GM23248 (cell line): ENCODE measurements at regions not wholly inside any gene's neighbourhood (a gene's known extent, or its start where the extent isn't known, plus 50 kb on each side); places are given as distances from the start of the nearest gene placed in this dataset.

Experiments used
- DNase-seq: peaks from one replicate; pipeline ENCODE4 v3.0.0-alpha.2; 2015
- H2AFZ ChIP-seq: fragments of 200-600 bp; sonication (generic); 2 replicates; pipeline ENCODE4 v1.6.1; 2016; ENCODE audit warnings: antibody characterized with exemption
- H3F3A ChIP-seq: fragments of 200-600 bp; sonication (generic); 2 replicates; pipeline ENCODE4 v1.6.1; 2016; ENCODE audit warnings: mild to moderate bottlenecking, antibody characterized with exemption, mixed run types; ENCODE audit not compliant: insufficient read depth
- H3K27ac ChIP-seq: fragments of 200-600 bp; sonication (generic); 2 replicates; pipeline ENCODE4 v1.5.1; 2016; ENCODE audit warnings: mild to moderate bottlenecking
- H3K27me3 ChIP-seq: fragments of 200-600 bp; sonication (generic); replicated peaks from 2 replicates; pipeline ENCODE4 v1.6.1; 2016; ENCODE audit warnings: mild to moderate bottlenecking; ENCODE audit not compliant: insufficient read depth
- H3K36me3 ChIP-seq: fragments of 200-600 bp; sonication (generic); 2 replicates; pipeline ENCODE4 v1.6.1; 2016; ENCODE audit warnings: low read depth, mild to moderate bottlenecking
- H3K4me1 ChIP-seq: fragments of 200-600 bp; sonication (generic); 2 replicates; pipeline ENCODE4 v1.6.1; 2016; ENCODE audit warnings: mild to moderate bottlenecking; ENCODE audit not compliant: insufficient read depth
- H3K4me2 ChIP-seq: fragments of 200-600 bp; sonication (generic); one replicate; pipeline ENCODE4 v1.6.1; 2016; ENCODE audit warnings: mild to moderate bottlenecking; ENCODE audit not compliant: unreplicated experiment
- H3K4me3 ChIP-seq: fragments of 200-600 bp; sonication (generic); 2 replicates; pipeline ENCODE4 v1.5.1; 2016; ENCODE audit warnings: mild to moderate bottlenecking
- H3K79me2 ChIP-seq: fragments of 200-600 bp; sonication (generic); 2 replicates; pipeline ENCODE4 v1.6.1; 2016; ENCODE audit warnings: mild to moderate bottlenecking; ENCODE audit not compliant: insufficient read depth
- H3K9ac ChIP-seq: fragments of 200-600 bp; sonication (generic); 2 replicates; pipeline ENCODE4 v1.6.1; 2016; ENCODE audit warnings: mild to moderate bottlenecking
- H3K9me2 ChIP-seq: fragments of 200-600 bp; sonication (generic); 2 replicates; pipeline ENCODE4 v1.6.1; 2016; ENCODE audit warnings: mixed run types, mild to moderate bottlenecking, moderate library complexity; ENCODE audit not compliant: insufficient read depth
- H3K9me3 ChIP-seq: fragments of 200-600 bp; sonication (generic); one replicate; pipeline ENCODE4 v1.6.1; 2017; ENCODE audit warnings: low read depth
- H4K20me1 ChIP-seq: fragments of 200-600 bp; sonication (generic); 2 replicates; pipeline ENCODE4 v1.6.0; 2016; ENCODE audit not compliant: insufficient read depth
- EZH2 ChIP-seq: fragments of 200-600 bp; sonication (generic); IDR thresholded peaks from 2 replicates; pipeline ENCODE4 v1.6.1; 2018; ENCODE audit warnings: antibody characterized with exemption, mild to moderate bottlenecking; ENCODE audit not compliant: insufficient read depth, poor library complexity, severe bottlenecking
- EZH2phosphoT487 ChIP-seq: fragments of 200-600 bp; sonication (generic); IDR thresholded peaks from 2 replicates; pipeline ENCODE4 v1.6.1; 2018; ENCODE audit warnings: antibody characterized with exemption, moderate library complexity, mild to moderate bottlenecking, low read depth; ENCODE audit not compliant: insufficient read depth
- WGBS, 2 experiments: methylation state at CpG; one replicate each; pipeline ENCODE4 v1.1.6; 2015 to 2017; ENCODE audit warnings: low lambda C conversion rate in 2 of 2, low coverage in 1 of 2; ENCODE audit errors: missing lambda C conversion rate in 2 of 2; 5-methylcytosine and 5-hydroxymethylcytosine counted together
- in situ Hi-C: fragments of 300-500 bp; cut with MboI; formaldehyde crosslinking; loops from 2 replicates; pipeline ENCODE4 v1.15.0; 2020

- in situ Hi-C loops, result no loop called here
- Histone ChIP-seq H3K4me3 (no peak overlapping the region), H3K9me3 (no peaks in the 10 kb centered on the region), H3K36me3 (no peaks in the 10 kb centered on the region), H3K4me1 (no peaks in the 10 kb centered on the region), H3K27ac (no peak overlapping the region), H2AFZ (no peak overlapping the region), H3K9ac (no peak overlapping the region), H3K9me2 (no peaks in the 10 kb centered on the region), H3K4me2 (no peak overlapping the region), H4K20me1 (no peaks in the 10 kb centered on the region), H3K79me2 (no peaks in the 10 kb centered on the region), H3K27me3 (peaks cover 19% of the 10 kb centered on the region), H3F3A (no peaks in the 10 kb centered on the region)
- no peak for DNase-seq
- TF ChIP-seq EZH2 (no peak), EZH2phosphoT487 (no peak)
- WGBS, 2 experiments, result 45 to 50% methylated on average over 2 of the region's 2 CpGs
Measured at GRCh38 chr13:42680748-42681147, 100.6 kb upstream of the FAM216B start.

DNA sequence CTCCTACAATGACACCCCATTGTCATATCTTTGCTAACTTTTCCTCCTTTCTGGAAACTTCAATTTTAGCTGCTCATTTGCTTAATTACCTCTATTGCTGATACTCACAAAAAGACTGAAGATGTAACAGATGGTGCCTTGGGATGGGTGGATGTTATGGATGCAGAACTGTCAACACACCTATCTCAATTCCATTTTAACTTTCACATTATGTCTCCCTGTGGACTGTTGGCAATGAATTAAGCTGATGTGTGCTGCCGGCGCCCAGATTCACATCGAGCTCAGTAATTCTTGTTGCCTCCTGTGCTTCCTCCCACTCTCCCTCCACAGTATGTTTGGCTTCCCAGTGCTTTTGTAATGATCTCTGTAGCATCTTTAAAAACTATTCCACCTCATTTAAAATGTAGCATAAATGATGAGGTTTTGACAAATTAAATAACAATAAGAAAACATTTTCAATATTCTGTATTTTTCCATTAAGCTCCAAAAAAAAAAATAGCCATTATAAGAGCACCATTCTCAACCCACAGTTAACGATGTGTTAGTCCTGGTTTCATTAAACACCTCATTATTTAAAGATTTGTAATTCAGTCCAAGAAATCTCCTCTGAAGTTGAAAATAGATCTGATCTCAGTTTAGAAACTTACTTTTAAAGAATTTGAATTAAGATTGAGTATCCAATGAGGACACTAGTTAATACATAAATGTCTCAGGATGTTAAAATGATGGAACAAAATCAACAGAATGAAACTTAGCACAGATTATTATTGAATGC lies 99.9 kb upstream of the FAM216B start:
- H3F3A ChIP-seq, result no peaks in the 10 kb centered on the region
- no peak overlapping the region for H3K27ac ChIP-seq
- H2AFZ ChIP-seq, result no peak overlapping the region
- peaks cover 19% of the 10 kb centered on the region for H3K27me3 ChIP-seq
- no peak overlapping the region for H3K9ac ChIP-seq
- 26 to 32% methylated on average over 4 of the region's 4 CpGs for WGBS, 2 experiments
- H4K20me1 ChIP-seq, result no peaks in the 10 kb centered on the region
- H3K9me3 ChIP-seq, result no peaks in the 10 kb centered on the region
- H3K4me1 ChIP-seq, result no peaks in the 10 kb centered on the region
- H3K9me2 ChIP-seq, result no peaks in the 10 kb centered on the region
- in situ Hi-C loops, result no loop called here
- H3K4me3 ChIP-seq, result no peak overlapping the region
- no peak overlapping the region for H3K4me2 ChIP-seq
- no peak for DNase-seq
- TF ChIP-seq EZH2 (no peak), EZH2phosphoT487 (no peak)
- H3K79me2 ChIP-seq, result no peaks in the 10 kb centered on the region
- no peaks in the 10 kb centered on the region for H3K36me3 ChIP-seq

DNA sequence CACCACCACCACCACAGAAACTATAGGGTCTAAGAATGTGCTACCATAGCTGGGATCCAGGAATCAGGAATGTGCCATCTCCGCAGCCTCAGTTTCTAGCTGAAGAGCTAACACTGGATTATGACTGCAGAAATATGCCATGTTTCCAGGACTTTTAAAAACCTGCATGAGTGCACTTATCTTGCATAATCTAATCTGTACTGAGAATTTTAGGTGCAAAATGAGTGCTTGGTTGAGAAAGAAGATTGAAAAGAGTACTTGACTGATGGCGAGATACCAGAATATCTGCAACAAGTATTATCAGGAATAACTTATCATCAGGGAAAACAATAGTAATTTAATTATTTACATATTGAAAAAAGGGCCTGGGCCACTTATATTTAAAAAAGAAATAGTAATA lies 97.2 kb upstream of the FAM216B start:
- Histone ChIP-seq H3K4me3 (no peak overlapping the region), H3K36me3 (no peaks in the 10 kb centered on the region), H3K9me2 (no peaks in the 10 kb centered on the region), H3K9me3 (no peaks in the 10 kb centered on the region), H2AFZ (no peak overlapping the region), H3K4me1 (no peaks in the 10 kb centered on the region), H3K79me2 (no peaks in the 10 kb centered on the region), H3K27ac (no peak overlapping the region), H3K9ac (no peak overlapping the region), H3K27me3 (peaks cover 25% of the 10 kb centered on the region), H3K4me2 (no peak overlapping the region), H4K20me1 (no peaks in the 10 kb centered on the region), H3F3A (no peaks in the 10 kb centered on the region)
- TF ChIP-seq EZH2 (no peak), EZH2phosphoT487 (no peak)
- WGBS, 2 experiments, result 28 to 34% methylated on average over 2 of the region's 2 CpGs
- in situ Hi-C loops, result no loop called here
- no peak for DNase-seq

DNA sequence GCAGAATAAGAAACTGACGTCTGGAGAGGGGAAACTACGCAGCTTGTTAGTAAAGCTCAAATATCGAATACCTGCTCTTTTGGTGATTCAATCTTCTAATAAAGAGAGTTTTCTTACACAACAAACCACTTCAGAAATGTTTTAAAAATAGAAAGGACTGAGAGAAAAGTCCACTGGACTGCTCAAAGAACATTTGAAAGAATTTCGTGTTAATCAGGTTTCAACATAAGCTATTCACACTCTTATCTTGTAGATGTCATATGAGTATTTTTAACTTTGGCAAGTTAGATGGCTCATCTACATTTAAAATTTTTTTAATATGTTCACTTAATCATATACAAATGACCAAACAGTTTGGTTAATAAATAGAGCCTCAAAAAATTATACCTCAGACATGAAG lies 95.6 kb upstream of the FAM216B start:
- in situ Hi-C loops, result no loop called here
- no peak overlapping the region for H3K4me2 ChIP-seq
- H3K27me3 ChIP-seq, result peaks cover 28% of the 10 kb centered on the region
- H3K4me3 ChIP-seq, result no peak overlapping the region
- no peak overlapping the region for H2AFZ ChIP-seq
- DNase-seq, result no peak
- WGBS, 2 experiments, result 85 to 87% methylated on average over 4 of the region's 4 CpGs
- no peak overlapping the region for H3K27ac ChIP-seq
- no peaks in the 10 kb centered on the region for H3K79me2 ChIP-seq
- no peak overlapping the region for H3K9ac ChIP-seq
- no peaks in the 10 kb centered on the region for H3K36me3 ChIP-seq
- no peaks in the 10 kb centered on the region for H3K9me3 ChIP-seq
- H3K9me2 ChIP-seq, result no peaks in the 10 kb centered on the region
- no peaks in the 10 kb centered on the region for H3F3A ChIP-seq
- TF ChIP-seq EZH2, result no peak
- no peaks in the 10 kb centered on the region for H4K20me1 ChIP-seq
- H3K4me1 ChIP-seq, result no peaks in the 10 kb centered on the region

GRCh38 chr13:42686165-42686564 lies 95.2 kb upstream of the FAM216B start:
- H3K27me3 ChIP-seq, result peaks cover 26% of the 10 kb centered on the region
- no peaks in the 10 kb centered on the region for H3K9me2 ChIP-seq
- no peak for TF ChIP-seq EZH2
- TF ChIP-seq EZH2phosphoT487, result no peak
- no peaks in the 10 kb centered on the region for H3K9me3 ChIP-seq
- in situ Hi-C loops, result no loop called here
- no peaks in the 10 kb centered on the region for H3F3A ChIP-seq
- no peak overlapping the region for H2AFZ ChIP-seq
- no peaks in the 10 kb centered on the region for H4K20me1 ChIP-seq
- H3K27ac ChIP-seq, result no peak overlapping the region
- H3K79me2 ChIP-seq, result no peaks in the 10 kb centered on the region
- no peak for DNase-seq
- H3K9ac ChIP-seq, result no peak overlapping the region
- H3K4me2 ChIP-seq, result no peak overlapping the region
- no peaks in the 10 kb centered on the region for H3K4me1 ChIP-seq
- no peak overlapping the region for H3K4me3 ChIP-seq
- no peaks in the 10 kb centered on the region for H3K36me3 ChIP-seq
